OCI-LY1 (cell line): ENCODE measurements at regions not wholly inside any gene's neighbourhood (a gene's known extent, or its start where the extent isn't known, plus 50 kb on each side); places are given as distances from the start of the nearest gene placed in this dataset.

Source experiments
- H2AFZ ChIP-seq: fragments of 200-600 bp; sonication (generic), shearing (Covaris generic); 2 replicates; pipeline ENCODE4 v1.6.0; 2014; ENCODE audit warnings: antibody characterized with exemption, mild to moderate bottlenecking, low read length
- H3F3A ChIP-seq: fragments of 200-600 bp; sonication (generic), shearing (Covaris generic); 2 replicates; pipeline ENCODE4 v1.6.0; 2014; ENCODE audit warnings: mild to moderate bottlenecking, antibody characterized with exemption, low read length, moderate library complexity; ENCODE audit not compliant: insufficient read depth
- H3K27ac ChIP-seq: fragments of 200-600 bp; sonication (generic); 2 replicates; pipeline ENCODE4 v1.5.1; 2014; ENCODE audit warnings: low read length, mixed run types, mild to moderate bottlenecking, low read depth; ENCODE audit not compliant: poor library complexity, severe bottlenecking
- H3K27me3 ChIP-seq: fragments of 200-600 bp; sonication (generic); 2 replicates; pipeline ENCODE4 v1.6.0; 2014; ENCODE audit warnings: antibody characterized with exemption, mild to moderate bottlenecking, low read length, moderate library complexity; ENCODE audit not compliant: insufficient read depth
- H3K36me3 ChIP-seq: fragments of 200-600 bp; sonication (generic); 2 replicates; pipeline ENCODE4 v1.6.1; 2014; ENCODE audit warnings: mild to moderate bottlenecking, antibody characterized with exemption, low read length, moderate library complexity, mixed read lengths; ENCODE audit not compliant: insufficient read depth
- H3K4me1 ChIP-seq: fragments of 200-600 bp; sonication (generic); 2 replicates; pipeline ENCODE4 v1.5.1; 2014; ENCODE audit warnings: mild to moderate bottlenecking, low read length, moderate library complexity; ENCODE audit not compliant: insufficient read depth, severe bottlenecking
- H3K4me2 ChIP-seq: fragments of 200-600 bp; sonication (generic), shearing (Covaris generic); 2 replicates; pipeline ENCODE4 v1.6.1; 2014; ENCODE audit warnings: low read length
- H3K4me3 ChIP-seq: fragments of 200-600 bp; sonication (generic); 2 replicates; pipeline ENCODE4 v1.5.1; 2014; ENCODE audit warnings: low read length, low read depth, mild to moderate bottlenecking, mixed read lengths; ENCODE audit not compliant: poor library complexity, severe bottlenecking
- H3K79me2 ChIP-seq: fragments of 200-600 bp; shearing (Covaris generic); 2 replicates; pipeline ENCODE4 v1.6.1; 2016; ENCODE audit warnings: mixed run types, low read length, mixed read lengths; ENCODE audit not compliant: insufficient read depth
- H3K9ac ChIP-seq: fragments of 200-600 bp; sonication (generic), shearing (Covaris generic); 2 replicates; pipeline ENCODE4 v1.6.1; 2014; ENCODE audit warnings: mild to moderate bottlenecking, low read length, mixed read lengths
- H3K9me2 ChIP-seq: fragments of 200-600 bp; sonication (generic), shearing (Covaris generic); 2 replicates; pipeline ENCODE4 v1.6.1; 2014; ENCODE audit warnings: low read depth, mild to moderate bottlenecking, low read length, mixed read lengths
- H3K9me3 ChIP-seq: fragments of 200-600 bp; shearing (Covaris generic); 2 replicates; pipeline ENCODE4 v1.6.1; 2014; ENCODE audit warnings: low read length, mixed read lengths
- H4K20me1 ChIP-seq: fragments of 200-600 bp; sonication (generic), shearing (Covaris generic); 2 replicates; pipeline ENCODE4 v1.6.0; 2016; ENCODE audit warnings: mild to moderate bottlenecking, low read length; ENCODE audit not compliant: insufficient read depth
- EZH2 ChIP-seq: fragments of 200-600 bp; sonication (generic), shearing (Covaris generic); IDR thresholded peaks from 2 replicates; pipeline ENCODE4 v1.8.0; 2017; ENCODE audit warnings: borderline replicate concordance, mixed run types, mild to moderate bottlenecking, antibody characterized with exemption, low read length, moderate library complexity, mixed read lengths
- TF ChIP-seq, protein P1 (sequence below): fragments of 200-600 bp; sonication (generic), shearing (Covaris generic); IDR thresholded peaks from 2 replicates; pipeline ENCODE4 v1.5.1; 2017; ENCODE audit warnings: mild to moderate bottlenecking, antibody characterized with exemption, low read length, moderate library complexity, mixed read lengths

DNA sequence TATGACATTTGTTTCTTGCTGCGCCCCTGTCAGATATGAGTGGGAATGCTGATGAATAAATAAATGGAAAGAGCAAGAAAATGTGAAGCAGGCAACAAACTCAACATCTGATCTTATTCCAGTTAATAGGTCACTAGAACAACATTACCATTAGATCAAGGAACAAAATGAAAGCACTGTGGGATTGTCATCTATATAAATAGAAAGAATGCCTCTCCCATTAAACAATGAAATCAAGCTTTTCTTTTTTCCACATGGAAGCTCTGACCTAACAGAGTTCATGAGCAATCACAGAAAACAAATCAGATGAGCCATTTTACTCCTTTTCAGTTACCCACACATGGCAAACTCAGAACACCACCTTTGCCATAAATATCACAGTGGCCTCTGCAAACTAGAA is 354.8 kb downstream of the SUCLA2 start:
- H3K27me3 ChIP-seq: no peaks in the 10 kb centered on the region
- H3K36me3 ChIP-seq: no peaks in the 10 kb centered on the region
- H3K9ac ChIP-seq: no peak overlapping the region
- no peaks in the 10 kb centered on the region for H3K9me3 ChIP-seq
- no peaks in the 10 kb centered on the region for H3K9me2 ChIP-seq
- H3K79me2 ChIP-seq: no peaks in the 10 kb centered on the region
- no peak overlapping the region for H3K4me2 ChIP-seq
- no peaks in the 10 kb centered on the region for H4K20me1 ChIP-seq
- H3F3A ChIP-seq: no peaks in the 10 kb centered on the region
- no peak overlapping the region for H3K4me3 ChIP-seq
- no peak overlapping the region for H2AFZ ChIP-seq
- H3K4me1 ChIP-seq: no peaks in the 10 kb centered on the region
- TF ChIP-seq, protein P1, sequence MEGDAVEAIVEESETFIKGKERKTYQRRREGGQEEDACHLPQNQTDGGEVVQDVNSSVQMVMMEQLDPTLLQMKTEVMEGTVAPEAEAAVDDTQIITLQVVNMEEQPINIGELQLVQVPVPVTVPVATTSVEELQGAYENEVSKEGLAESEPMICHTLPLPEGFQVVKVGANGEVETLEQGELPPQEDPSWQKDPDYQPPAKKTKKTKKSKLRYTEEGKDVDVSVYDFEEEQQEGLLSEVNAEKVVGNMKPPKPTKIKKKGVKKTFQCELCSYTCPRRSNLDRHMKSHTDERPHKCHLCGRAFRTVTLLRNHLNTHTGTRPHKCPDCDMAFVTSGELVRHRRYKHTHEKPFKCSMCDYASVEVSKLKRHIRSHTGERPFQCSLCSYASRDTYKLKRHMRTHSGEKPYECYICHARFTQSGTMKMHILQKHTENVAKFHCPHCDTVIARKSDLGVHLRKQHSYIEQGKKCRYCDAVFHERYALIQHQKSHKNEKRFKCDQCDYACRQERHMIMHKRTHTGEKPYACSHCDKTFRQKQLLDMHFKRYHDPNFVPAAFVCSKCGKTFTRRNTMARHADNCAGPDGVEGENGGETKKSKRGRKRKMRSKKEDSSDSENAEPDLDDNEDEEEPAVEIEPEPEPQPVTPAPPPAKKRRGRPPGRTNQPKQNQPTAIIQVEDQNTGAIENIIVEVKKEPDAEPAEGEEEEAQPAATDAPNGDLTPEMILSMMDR: no peak
- TF ChIP-seq EZH2: no peak
- H3K27ac ChIP-seq: no peak overlapping the region

GRCh38 chr13:47639738-47640447 is 361.2 kb downstream of the SUCLA2 start:
- H3F3A ChIP-seq: no peaks in the 10 kb centered on the region
- H3K79me2 ChIP-seq: no peaks in the 10 kb centered on the region
- no peak for TF ChIP-seq EZH2
- TF ChIP-seq, protein P1: no peak
- no peaks in the 10 kb centered on the region for H3K9me2 ChIP-seq
- H3K4me2 ChIP-seq: no peak overlapping the region
- no peaks in the 10 kb centered on the region for H4K20me1 ChIP-seq
- H3K4me1 ChIP-seq: no peaks in the 10 kb centered on the region
- no peak overlapping the region for H2AFZ ChIP-seq
- no peaks in the 10 kb centered on the region for H3K36me3 ChIP-seq
- H3K27me3 ChIP-seq: no peaks in the 10 kb centered on the region
- no peaks in the 10 kb centered on the region for H3K9me3 ChIP-seq
- H3K9ac ChIP-seq: no peak overlapping the region
- H3K4me3 ChIP-seq: no peak overlapping the region
- H3K27ac ChIP-seq: no peak overlapping the region

DNA sequence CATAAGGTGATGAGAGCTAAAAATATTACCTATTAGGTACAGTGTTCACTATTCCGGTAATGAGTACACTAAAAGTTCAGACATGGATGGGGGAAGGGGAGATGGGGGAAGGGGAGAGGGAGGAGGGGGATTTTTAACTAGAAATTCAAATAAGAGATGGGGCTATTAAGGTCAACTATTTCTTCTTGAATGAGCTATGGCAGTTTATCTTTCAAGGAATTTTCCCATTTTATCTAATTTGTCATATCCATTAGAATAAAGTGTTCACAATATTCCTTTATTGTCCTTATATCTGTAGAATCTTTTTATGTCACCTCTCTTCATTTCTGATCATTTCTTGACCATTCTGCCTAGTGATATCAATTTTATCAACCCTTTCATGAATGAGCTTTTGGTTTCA is 362.4 kb downstream of the SUCLA2 start:
- no peaks in the 10 kb centered on the region for H3K27me3 ChIP-seq
- H3K9ac ChIP-seq: no peak overlapping the region
- no peak overlapping the region for H3K4me3 ChIP-seq
- H3K9me2 ChIP-seq: no peaks in the 10 kb centered on the region
- H3F3A ChIP-seq: no peaks in the 10 kb centered on the region
- no peak overlapping the region for H3K27ac ChIP-seq
- no peaks in the 10 kb centered on the region for H3K9me3 ChIP-seq
- H3K79me2 ChIP-seq: no peaks in the 10 kb centered on the region
- no peak overlapping the region for H2AFZ ChIP-seq
- H3K36me3 ChIP-seq: no peaks in the 10 kb centered on the region
- no peak for TF ChIP-seq EZH2
- TF ChIP-seq, protein P1: no peak
- no peak overlapping the region for H3K4me2 ChIP-seq
- H4K20me1 ChIP-seq: no peaks in the 10 kb centered on the region
- no peaks in the 10 kb centered on the region for H3K4me1 ChIP-seq
